HG02938 (cell line): ENCODE measurements at regions not wholly inside any gene's neighbourhood (a gene's known extent, or its start where the extent isn't known, plus 50 kb on each side); places are given as distances from the start of the nearest gene placed in this dataset.

ENCODE experiments used
- ATAC-seq: cut with Tn5 transposase; IDR thresholded peaks from one replicate; pipeline ENCODE4 v1.9.1; 2021; ENCODE audit warnings: mild to moderate bottlenecking, moderate library complexity; ENCODE audit not compliant: unreplicated experiment

- ATAC-seq: no peak
Measured at GRCh38 chr16:13392341-13392740, 490.9 kb downstream of the SHISA9 start.

DNA sequence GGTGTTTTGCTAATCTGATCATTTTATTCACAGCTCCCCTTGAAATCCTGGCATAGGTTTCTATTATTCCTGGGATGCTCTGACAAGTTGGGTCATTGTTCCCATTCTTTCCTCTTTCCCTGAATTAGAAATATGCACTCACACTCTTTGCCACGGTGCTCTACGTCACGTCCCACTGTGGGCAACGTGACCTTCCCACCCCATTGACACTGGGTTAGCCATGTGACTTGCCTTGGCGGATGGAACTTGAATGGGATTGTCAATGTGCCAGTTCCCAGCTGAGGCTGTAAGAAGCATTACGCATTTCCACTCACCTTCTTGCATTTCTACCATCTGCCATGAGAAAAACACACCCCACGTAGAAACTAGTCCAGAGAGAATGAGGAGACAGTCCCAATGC lies 492.4 kb downstream of the SHISA9 start:
- no peak for ATAC-seq

GRCh38 chr16:13394488-13394887 lies 493.1 kb downstream of the SHISA9 start:
- no peak for ATAC-seq

GRCh38 chr16:13397126-13397525 lies 495.7 kb downstream of the SHISA9 start:
- ATAC-seq: no peak

DNA sequence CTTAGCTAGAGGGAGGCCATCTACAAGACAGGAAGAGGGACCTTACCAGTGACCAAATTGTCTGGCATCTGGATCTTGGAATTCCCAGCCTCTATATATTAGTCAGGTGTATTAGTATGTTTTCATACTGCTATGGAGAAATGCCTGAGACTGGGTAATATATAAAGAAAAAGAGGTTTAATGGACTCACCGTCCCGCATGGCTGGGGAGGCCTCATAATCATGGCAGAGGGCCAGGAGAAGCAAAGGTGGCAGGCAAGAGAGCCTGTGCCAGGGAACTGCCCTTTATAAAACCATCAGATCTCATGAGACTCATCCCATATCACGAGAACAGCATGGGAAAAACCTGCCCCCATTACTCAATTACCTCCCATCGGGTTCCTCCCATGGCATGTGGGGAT lies 500.2 kb downstream of the SHISA9 start:
- ATAC-seq: no peak

DNA sequence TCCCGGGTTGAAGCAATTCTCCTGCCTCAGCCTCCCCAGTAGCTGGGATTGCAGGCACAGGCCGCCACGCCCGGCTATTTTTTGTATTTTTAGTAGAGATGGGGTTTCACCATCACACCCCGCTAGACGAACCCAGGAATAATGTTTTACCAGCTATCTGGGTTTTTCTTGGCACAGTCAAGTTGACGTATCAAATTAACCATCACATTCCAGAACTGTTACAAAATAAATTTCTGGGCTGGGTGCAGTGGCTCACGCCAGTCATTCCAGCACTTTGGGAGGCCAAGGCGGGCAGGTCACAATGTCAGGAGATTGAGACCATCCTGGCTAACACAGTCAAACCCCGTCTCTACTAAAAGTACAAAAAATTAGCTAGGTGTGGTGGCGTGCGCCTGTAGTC lies 501.2 kb downstream of the SHISA9 start:
- ATAC-seq: no peak

DNA sequence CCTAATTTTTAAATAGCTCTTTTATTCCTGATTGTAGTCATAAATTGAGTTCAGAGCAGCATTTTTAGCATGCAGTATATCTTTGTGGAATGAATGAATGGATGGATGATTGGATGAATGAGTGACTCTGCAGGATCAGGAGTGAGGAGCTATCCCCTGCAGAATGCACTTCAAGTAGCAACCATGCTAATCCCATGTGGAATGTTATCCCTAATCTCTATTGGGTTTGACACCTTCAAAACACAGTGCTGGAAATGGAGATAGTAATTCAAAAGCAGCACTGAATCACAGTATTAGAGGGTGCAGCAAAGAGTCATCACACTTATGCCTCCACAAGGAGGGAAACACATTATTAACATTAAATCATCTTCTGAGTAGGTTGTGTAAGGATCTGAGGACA lies 501.9 kb downstream of the SHISA9 start:
- ATAC-seq: no peak

GRCh38 chr16:13414154-13414553 lies 505.8 kb upstream of the ERCC4 start:
- ATAC-seq: no peak

GRCh38 chr16:13419589-13419988 lies 500.4 kb upstream of the ERCC4 start:
- ATAC-seq: no peak

GRCh38 chr16:13421726-13422125 lies 498.2 kb upstream of the ERCC4 start:
- ATAC-seq: no peak

- no peak for ATAC-seq
Measured at GRCh38 chr16:13425836-13426235, 494.1 kb upstream of the ERCC4 start.

DNA sequence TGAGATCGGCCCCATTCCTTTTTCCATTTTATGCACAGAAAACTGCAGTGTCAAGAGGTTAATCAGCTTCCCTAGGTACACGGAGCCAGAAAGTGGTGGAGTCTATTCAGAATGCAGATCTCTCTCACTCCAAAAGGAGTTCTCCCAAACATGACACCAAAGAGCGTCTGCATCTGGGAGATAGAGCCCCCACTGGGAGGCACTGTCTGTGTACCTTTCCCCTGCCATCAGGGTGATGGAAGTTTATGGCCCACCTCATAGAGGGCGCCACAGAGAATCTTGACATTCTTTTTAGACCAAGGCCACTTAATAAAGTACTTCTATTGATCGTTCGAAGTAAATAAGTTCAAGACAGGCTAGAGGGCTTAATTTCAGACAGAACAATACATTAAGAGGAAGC lies 493.7 kb upstream of the ERCC4 start:
- no peak for ATAC-seq

DNA sequence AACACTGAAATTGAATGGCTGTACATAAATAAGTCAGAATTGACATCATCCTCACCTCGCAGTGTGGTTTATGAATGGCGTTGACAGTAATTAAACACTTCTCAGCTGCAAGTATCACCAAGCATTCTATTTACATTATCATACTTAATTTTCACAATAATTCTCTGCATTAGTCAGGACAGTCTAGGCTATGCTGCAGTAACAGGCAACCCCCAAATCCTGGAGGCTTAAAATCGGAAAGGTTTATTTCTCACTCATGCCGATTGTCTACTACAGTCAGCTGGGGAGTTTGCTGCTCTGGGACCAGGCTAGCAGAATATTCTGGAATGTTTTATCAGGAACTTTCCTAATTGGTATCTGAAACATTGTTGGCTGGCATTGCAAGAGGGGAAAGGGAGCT lies 493.2 kb upstream of the ERCC4 start:
- ATAC-seq: no peak

- no peak for ATAC-seq
Measured at GRCh38 chr16:13427943-13428342, 492.0 kb upstream of the ERCC4 start.

DNA sequence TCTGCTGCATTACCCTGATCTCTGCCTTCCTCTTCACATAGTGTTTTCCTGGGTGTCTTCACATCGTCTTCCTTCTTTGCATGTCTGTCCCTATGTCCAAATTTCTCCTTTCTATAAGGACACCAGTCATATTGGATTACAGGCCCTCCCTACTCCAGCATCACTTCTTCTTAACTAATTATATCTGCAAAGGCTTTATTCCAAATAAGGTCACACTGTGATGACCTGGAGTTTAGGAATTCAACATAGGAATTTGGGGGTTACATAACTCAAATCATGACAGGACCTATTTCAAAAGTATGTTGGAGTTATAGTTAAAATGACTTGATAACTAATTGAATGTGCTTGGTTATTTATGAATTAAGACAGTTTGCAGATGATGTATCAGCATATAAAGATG lies 490.5 kb upstream of the ERCC4 start:
- no peak for ATAC-seq

- no peak for ATAC-seq
Measured at GRCh38 chr16:13435415-13435814, 484.5 kb upstream of the ERCC4 start.

GRCh38 chr16:13435873-13436474 lies 484.0 kb upstream of the ERCC4 start:
- ATAC-seq: peak; percentile 2

DNA sequence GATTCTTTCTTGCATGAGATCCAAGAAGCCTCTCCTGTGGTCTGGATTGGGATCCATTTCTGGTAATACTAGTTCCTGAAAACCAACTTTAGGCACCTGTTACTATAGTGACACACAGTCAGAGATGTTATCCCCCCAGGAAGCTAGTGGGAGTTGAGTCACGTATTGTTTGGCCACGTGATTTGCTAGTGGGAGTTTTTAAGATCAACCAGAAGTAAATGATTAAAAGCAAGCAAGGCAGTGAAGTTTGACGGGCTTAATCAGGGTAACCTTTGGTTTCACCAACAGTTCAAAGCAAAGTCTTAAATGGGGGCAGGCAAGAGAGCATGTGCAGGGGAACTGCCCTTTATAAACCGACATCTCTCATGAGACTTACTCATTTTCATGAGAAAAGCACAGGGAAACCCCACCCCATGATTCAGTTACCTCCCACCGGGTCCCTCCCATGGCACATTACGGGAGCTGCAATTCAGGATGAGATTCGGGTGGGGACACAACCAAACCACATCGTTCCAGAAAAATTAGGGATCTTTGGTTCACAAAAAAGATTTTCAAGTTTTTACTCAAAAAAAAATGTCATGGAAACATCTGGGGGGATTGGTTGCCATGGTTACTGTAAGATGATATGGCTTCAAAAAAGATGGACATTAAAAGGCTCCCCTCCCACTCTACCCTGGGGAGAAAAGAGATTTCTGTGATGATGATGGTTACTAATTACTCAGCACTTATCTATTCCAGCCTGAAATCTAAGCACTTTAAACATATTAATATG lies 483.1 kb upstream of the ERCC4 start:
- peak; percentile 76 for ATAC-seq

- no peak for ATAC-seq
Measured at GRCh38 chr16:13437413-13437795, 482.6 kb upstream of the ERCC4 start.

- ATAC-seq: no peak
Measured at GRCh38 chr16:13438064-13438463, 481.9 kb upstream of the ERCC4 start.

GRCh38 chr16:13439766-13440165 lies 480.2 kb upstream of the ERCC4 start:
- ATAC-seq: no peak

DNA sequence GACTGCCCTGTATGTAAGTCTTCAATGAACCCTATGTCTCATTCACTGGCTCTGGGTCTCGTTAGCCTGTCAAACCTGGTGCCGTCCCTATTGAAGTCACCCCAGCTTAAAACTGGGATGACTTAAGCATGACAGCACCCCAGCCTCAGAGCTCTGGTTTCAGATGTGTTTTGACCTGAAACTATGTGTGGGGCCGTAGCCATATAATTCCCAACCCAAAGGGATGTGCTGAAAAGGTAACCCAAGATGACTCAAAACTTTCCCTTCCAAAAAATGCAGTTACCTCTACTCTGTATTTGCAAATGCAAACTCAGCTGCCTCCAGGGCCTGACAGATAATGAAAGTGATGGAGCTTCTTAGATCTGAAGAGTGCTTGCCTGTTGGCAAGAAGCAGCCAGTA lies 478.3 kb upstream of the ERCC4 start:
- ATAC-seq: peak; percentile 49

GRCh38 chr16:13448346-13448745 lies 471.6 kb upstream of the ERCC4 start:
- no peak for ATAC-seq
